GM12878 (cell line): ENCODE measurements at regions not wholly inside any gene's neighbourhood (a gene's known extent, or its start where the extent isn't known, plus 50 kb on each side); places are given as distances from the start of the nearest gene placed in this dataset.

Experiments
- ATAC-seq: fragments of 200-7000 bp; cut with Tn5 transposase; 3 replicates; pipeline ENCODE4 v1.9.1; 2020; ENCODE audit warnings: mild to moderate bottlenecking, moderate library complexity
- BruUV-seq: library from RNA; stranded (reverse); fragments of 400-500 nt; replicated peaks from 2 replicates; lab custom pipeline; 2021; lab: Mats Ljungman, UMichigan
- CTCF ChIA-PET: fragments of 300-600 bp; sonication (Branson Sonifier 250); formaldehyde crosslinking; extraction: SDS; loops from one replicate; lab custom pipeline; 2021; ENCODE audit warnings: inconsistent platforms; lab: Yijun Ruan, JAX
- POLR2A ChIA-PET: fragments of 350-600 bp; formaldehyde crosslinking; extraction: SDS; loops from one replicate; lab custom pipeline; 2021; ENCODE audit warnings: inconsistent platforms; lab: Charles Lee
- RAD21 ChIA-PET: fragments of 300-600 bp; sonication (Branson Sonifier 250); formaldehyde crosslinking; loops from one replicate; lab custom pipeline; 2023; ENCODE audit warnings: antibody characterized with exemption; ENCODE audit not compliant: unreplicated experiment; lab: Charles Lee
- SMC1A ChIA-PET: fragments of 300-600 bp; sonication (Branson Sonifier 250); formaldehyde crosslinking; loops from one replicate; lab custom pipeline; 2023; ENCODE audit not compliant: unreplicated experiment, uncharacterized antibody; lab: Charles Lee
- DNase-seq: peaks from one replicate; pipeline ENCODE4 v3.0.0-alpha.2; 2011; ENCODE audit warnings: low read depth, low spot score
- FAIRE-seq: peaks from 3 replicates; lab custom pipeline; 2011; peaks lifted over from hg19 to GRCh38; lab: Jason Lieb, UNC
- H2AFZ ChIP-seq: 2 replicates; pipeline ENCODE4 v1.6.0; 2011; ENCODE audit warnings: low read depth, low read length, control low read depth; ENCODE audit not compliant: control insufficient read depth
- H3K27ac ChIP-seq: 2 replicates; pipeline ENCODE4 v1.5.1; 2011; ENCODE audit warnings: control low read depth; ENCODE audit not compliant: control insufficient read depth, insufficient read depth
- H3K27me3 ChIP-seq, 2 experiments: replicated peaks in 1 of 2; 2 replicates each; pipeline versions ENCODE4 v1.6.0 to v1.6.1; 2011; ENCODE audit warnings: low read length in 1 of 2; ENCODE audit not compliant: control insufficient read depth in 2 of 2, insufficient read depth in 2 of 2
- H3K36me3 ChIP-seq, 2 experiments: 2 replicates each; pipeline ENCODE4 v1.5.1; 2011; ENCODE audit warnings: low read length in 1 of 2; ENCODE audit not compliant: control insufficient read depth in 2 of 2, insufficient read depth in 2 of 2
- H3K4me1 ChIP-seq: 2 replicates; pipeline ENCODE4 v1.6.1; 2011; ENCODE audit warnings: mild to moderate bottlenecking, low read length, moderate library complexity, mixed read lengths; ENCODE audit not compliant: control insufficient read depth, insufficient read depth
- H3K4me2 ChIP-seq: 2 replicates; pipeline ENCODE4 v1.6.0; 2011; ENCODE audit warnings: control low read depth; ENCODE audit not compliant: control insufficient read depth, insufficient read depth
- H3K4me3 ChIP-seq: fragments of 200-600 bp; sonication (generic); 2 replicates; pipeline ENCODE4 v1.5.1; 2016
- H3K79me2 ChIP-seq: 2 replicates; pipeline ENCODE4 v1.6.0; 2011; ENCODE audit warnings: low read length; ENCODE audit not compliant: control insufficient read depth, insufficient read depth
- H3K9ac ChIP-seq: 2 replicates; pipeline ENCODE4 v1.8.0; 2011; ENCODE audit warnings: low read length, control low read depth, mixed read lengths; ENCODE audit not compliant: control insufficient read depth, insufficient read depth
- H3K9me3 ChIP-seq: replicated peaks from 3 replicates; pipeline ENCODE4 v1.5.1; 2011; ENCODE audit warnings: mild to moderate bottlenecking, low read length; ENCODE audit not compliant: control insufficient read depth, insufficient read depth
- H4K20me1 ChIP-seq: 2 replicates; pipeline ENCODE4 v1.6.0; 2011; ENCODE audit not compliant: control insufficient read depth, insufficient read depth
- FOS ChIP-seq: IDR thresholded peaks from 3 replicates; pipeline ENCODE4 v1.6.1; 2011; ENCODE audit warnings: borderline replicate concordance; ENCODE audit not compliant: insufficient read length; ENCODE audit errors: extremely low read depth
- IRF4 ChIP-seq: IDR thresholded peaks from 2 replicates; pipeline ENCODE4 v1.6.1; 2011; ENCODE audit warnings: low read depth, low read length
- NFXL1 ChIP-seq: fragments of 450-650 bp; IDR thresholded peaks from 2 replicates; pipeline ENCODE4 v1.6.1; 2017; ENCODE audit warnings: antibody characterized with exemption, mild to moderate bottlenecking, borderline replicate concordance
- PAX8 ChIP-seq: fragments of 450-650 bp; IDR thresholded peaks from 2 replicates; pipeline ENCODE4 v1.6.1; 2017; ENCODE audit warnings: mild to moderate bottlenecking, moderate library complexity
- STAT1 ChIP-seq: fragments of 450-650 bp; conservative IDR thresholded peaks from 2 replicates; pipeline ENCODE4 v1.6.1; 2014; ENCODE audit warnings: antibody characterized with exemption, mild to moderate bottlenecking
- TCF3 ChIP-seq: IDR thresholded peaks from 2 replicates; pipeline ENCODE4 v1.6.1; 2012; ENCODE audit warnings: low read depth, mild to moderate bottlenecking, low read length, borderline replicate concordance; ENCODE audit not compliant: insufficient read depth
- WRNIP1 ChIP-seq: IDR thresholded peaks from 2 replicates; pipeline ENCODE4 v1.6.1; 2011; ENCODE audit warnings: low read depth, low read length, improper control_type of control experiment, borderline replicate concordance
- ZNF207 ChIP-seq: fragments of 450-650 bp; IDR thresholded peaks from 2 replicates; pipeline ENCODE4 v1.6.1; 2014; ENCODE audit warnings: antibody characterized with exemption, mild to moderate bottlenecking, borderline replicate concordance
- in situ Hi-C: fragments of 300-500 bp; cut with MboI; formaldehyde crosslinking; loops from 9 replicates; pipeline ENCODE4 v1.14.3; 2018; ENCODE audit warnings: mixed read lengths
- intact Hi-C: fragments of 100-400 bp; cut with micrococcal nuclease; formaldehyde crosslinking; loops from one replicate; pipeline ENCODE4 v1.14.2; 2022; ENCODE audit not compliant: unreplicated experiment
- TF ChIP-seq, protein P1 (sequence below): IDR thresholded peaks from 2 replicates; pipeline ENCODE4 v1.6.1; 2011; ENCODE audit warnings: mild to moderate bottlenecking, low read depth, low read length, moderate library complexity; ENCODE audit not compliant: insufficient replicate concordance
- TF ChIP-seq, protein P2 (sequence below): fragments of 150-350 bp; IDR thresholded peaks from 2 replicates; pipeline ENCODE4 v1.6.1; 2014; ENCODE audit warnings: mild to moderate bottlenecking, low read depth, low read length
- TF ChIP-seq, protein P3 (sequence below): IDR thresholded peaks from 2 replicates; pipeline ENCODE4 v1.6.1; 2011; ENCODE audit warnings: low read depth, mild to moderate bottlenecking, low read length, moderate library complexity, borderline replicate concordance; ENCODE audit errors: extremely low read depth
- TF ChIP-seq, protein P4 (sequence below): IDR thresholded peaks from 2 replicates; pipeline ENCODE4 v1.6.1; 2012; ENCODE audit warnings: low read length, inconsistent platforms
- TF ChIP-seq, protein P5 (sequence below): fragments of 450-650 bp; IDR thresholded peaks from 2 replicates; pipeline ENCODE4 v1.6.1; 2017; ENCODE audit warnings: mild to moderate bottlenecking, low read depth, inconsistent platforms; ENCODE audit not compliant: poor library complexity, severe bottlenecking
- TF ChIP-seq, protein P6 (sequence below): fragments of 450-650 bp; IDR thresholded peaks from 2 replicates; pipeline ENCODE4 v1.6.1; 2016; ENCODE audit warnings: mild to moderate bottlenecking

DNA sequence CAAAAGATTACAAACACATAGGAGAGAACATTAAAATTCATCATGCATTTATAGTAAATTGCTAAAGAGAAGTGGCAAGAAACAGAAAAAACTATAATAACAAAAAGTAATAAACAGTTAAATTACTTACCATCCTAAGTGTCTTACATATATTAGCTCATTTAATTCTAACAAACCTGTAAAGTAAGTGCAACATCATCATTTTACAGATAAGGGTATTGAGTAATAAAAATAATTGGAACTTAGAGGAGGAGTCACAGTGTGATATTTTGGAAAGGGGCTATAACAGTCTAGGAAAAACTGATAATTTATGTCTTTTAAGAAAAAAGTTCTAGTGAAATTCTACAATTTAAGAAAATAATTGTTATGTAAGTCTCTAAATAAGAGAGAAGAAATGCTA is 592.8 kb downstream of the DMRTA1 start (continued):
- TF ChIP-seq, protein P1, sequence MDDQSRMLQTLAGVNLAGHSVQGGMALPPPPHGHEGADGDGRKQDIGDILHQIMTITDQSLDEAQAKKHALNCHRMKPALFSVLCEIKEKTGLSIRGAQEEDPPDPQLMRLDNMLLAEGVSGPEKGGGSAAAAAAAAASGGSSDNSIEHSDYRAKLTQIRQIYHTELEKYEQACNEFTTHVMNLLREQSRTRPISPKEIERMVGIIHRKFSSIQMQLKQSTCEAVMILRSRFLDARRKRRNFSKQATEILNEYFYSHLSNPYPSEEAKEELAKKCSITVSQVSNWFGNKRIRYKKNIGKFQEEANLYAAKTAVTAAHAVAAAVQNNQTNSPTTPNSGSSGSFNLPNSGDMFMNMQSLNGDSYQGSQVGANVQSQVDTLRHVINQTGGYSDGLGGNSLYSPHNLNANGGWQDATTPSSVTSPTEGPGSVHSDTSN: no peak
- TF ChIP-seq FOS (no peak), STAT1 (no peak)
- TF ChIP-seq, all 136 proteins: peak for 0

DNA sequence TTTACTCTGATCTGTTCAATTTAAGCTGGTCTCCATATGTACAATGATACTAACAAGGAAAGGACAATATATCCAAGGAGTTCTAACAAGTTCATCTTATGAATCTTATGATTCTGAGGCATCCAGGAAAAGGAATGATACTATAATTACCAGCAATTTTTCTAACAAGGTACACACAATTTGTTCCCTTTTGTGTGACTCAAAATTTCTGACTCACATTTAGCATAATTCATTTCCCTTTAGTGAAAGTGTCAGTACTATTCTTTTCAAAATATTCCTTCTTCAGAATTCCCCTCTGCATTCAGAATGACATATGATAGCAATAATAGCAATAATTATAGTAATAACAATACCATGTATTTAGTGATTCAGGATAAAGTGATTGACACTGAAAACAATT is 594.8 kb downstream of the DMRTA1 start:
- no TSS peak for BruUV-seq
- no peak overlapping the region for H3K4me2 ChIP-seq
- RAD21 ChIA-PET: no interaction called here
- DNase-seq (no peak), FAIRE-seq (no peak), ATAC-seq (no peak)
- no peak overlapping the region for H2AFZ ChIP-seq
- in situ Hi-C loops: loop anchor here (5.0 kb wide), 1 partner anchor 51 kb away; no protein-coding TSS in a partner anchor
- POLR2A ChIA-PET: no interaction called here
- intact Hi-C loops: no loop called here
- H4K20me1 ChIP-seq: no peaks in the 10 kb centered on the region
- H3K9ac ChIP-seq: no peak overlapping the region
- CTCF ChIA-PET: no interaction called here
- H3K4me3 ChIP-seq: no peak overlapping the region
- no peaks in the 10 kb centered on the region for H3K9me3 ChIP-seq
- H3K27me3 ChIP-seq: no peaks in the 10 kb centered on the region
- H3K36me3 ChIP-seq: no peaks in the 10 kb centered on the region
- H3K4me1 ChIP-seq: no peaks in the 10 kb centered on the region
- TF ChIP-seq, protein P2, sequence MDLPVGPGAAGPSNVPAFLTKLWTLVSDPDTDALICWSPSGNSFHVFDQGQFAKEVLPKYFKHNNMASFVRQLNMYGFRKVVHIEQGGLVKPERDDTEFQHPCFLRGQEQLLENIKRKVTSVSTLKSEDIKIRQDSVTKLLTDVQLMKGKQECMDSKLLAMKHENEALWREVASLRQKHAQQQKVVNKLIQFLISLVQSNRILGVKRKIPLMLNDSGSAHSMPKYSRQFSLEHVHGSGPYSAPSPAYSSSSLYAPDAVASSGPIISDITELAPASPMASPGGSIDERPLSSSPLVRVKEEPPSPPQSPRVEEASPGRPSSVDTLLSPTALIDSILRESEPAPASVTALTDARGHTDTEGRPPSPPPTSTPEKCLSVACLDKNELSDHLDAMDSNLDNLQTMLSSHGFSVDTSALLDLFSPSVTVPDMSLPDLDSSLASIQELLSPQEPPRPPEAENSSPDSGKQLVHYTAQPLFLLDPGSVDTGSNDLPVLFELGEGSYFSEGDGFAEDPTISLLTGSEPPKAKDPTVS: no peak
- TF ChIP-seq, protein P3, sequence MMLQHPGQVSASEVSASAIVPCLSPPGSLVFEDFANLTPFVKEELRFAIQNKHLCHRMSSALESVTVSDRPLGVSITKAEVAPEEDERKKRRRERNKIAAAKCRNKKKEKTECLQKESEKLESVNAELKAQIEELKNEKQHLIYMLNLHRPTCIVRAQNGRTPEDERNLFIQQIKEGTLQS: no peak
- TF ChIP-seq ZNF207 (no peak), TCF3 (no peak), IRF4 (no peak), PAX8 (no peak), NFXL1 (no peak), WRNIP1 (no peak)
- TF ChIP-seq, protein P4, sequence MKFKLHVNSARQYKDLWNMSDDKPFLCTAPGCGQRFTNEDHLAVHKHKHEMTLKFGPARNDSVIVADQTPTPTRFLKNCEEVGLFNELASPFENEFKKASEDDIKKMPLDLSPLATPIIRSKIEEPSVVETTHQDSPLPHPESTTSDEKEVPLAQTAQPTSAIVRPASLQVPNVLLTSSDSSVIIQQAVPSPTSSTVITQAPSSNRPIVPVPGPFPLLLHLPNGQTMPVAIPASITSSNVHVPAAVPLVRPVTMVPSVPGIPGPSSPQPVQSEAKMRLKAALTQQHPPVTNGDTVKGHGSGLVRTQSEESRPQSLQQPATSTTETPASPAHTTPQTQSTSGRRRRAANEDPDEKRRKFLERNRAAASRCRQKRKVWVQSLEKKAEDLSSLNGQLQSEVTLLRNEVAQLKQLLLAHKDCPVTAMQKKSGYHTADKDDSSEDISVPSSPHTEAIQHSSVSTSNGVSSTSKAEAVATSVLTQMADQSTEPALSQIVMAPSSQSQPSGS: no peak
- TF ChIP-seq, protein P1: no peak
- TF ChIP-seq, protein P5, sequence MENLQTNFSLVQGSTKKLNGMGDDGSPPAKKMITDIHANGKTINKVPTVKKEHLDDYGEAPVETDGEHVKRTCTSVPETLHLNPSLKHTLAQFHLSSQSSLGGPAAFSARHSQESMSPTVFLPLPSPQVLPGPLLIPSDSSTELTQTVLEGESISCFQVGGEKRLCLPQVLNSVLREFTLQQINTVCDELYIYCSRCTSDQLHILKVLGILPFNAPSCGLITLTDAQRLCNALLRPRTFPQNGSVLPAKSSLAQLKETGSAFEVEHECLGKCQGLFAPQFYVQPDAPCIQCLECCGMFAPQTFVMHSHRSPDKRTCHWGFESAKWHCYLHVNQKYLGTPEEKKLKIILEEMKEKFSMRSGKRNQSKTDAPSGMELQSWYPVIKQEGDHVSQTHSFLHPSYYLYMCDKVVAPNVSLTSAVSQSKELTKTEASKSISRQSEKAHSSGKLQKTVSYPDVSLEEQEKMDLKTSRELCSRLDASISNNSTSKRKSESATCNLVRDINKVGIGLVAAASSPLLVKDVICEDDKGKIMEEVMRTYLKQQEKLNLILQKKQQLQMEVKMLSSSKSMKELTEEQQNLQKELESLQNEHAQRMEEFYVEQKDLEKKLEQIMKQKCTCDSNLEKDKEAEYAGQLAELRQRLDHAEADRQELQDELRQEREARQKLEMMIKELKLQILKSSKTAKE: no peak
- TF ChIP-seq, protein P6, sequence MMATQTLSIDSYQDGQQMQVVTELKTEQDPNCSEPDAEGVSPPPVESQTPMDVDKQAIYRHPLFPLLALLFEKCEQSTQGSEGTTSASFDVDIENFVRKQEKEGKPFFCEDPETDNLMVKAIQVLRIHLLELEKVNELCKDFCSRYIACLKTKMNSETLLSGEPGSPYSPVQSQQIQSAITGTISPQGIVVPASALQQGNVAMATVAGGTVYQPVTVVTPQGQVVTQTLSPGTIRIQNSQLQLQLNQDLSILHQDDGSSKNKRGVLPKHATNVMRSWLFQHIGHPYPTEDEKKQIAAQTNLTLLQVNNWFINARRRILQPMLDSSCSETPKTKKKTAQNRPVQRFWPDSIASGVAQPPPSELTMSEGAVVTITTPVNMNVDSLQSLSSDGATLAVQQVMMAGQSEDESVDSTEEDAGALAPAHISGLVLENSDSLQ: no peak
- no peak overlapping the region for H3K27ac ChIP-seq
- no peaks in the 10 kb centered on the region for H3K79me2 ChIP-seq
- SMC1A ChIA-PET: no interaction called here
